GM12865 (cell line): ENCODE measurements at regions not wholly inside any gene's neighbourhood (a gene's known extent, or its start where the extent isn't known, plus 50 kb on each side); places are given as distances from the start of the nearest gene placed in this dataset.
A peak's percentile ranks its signal among the peaks of the same experiment; 100 is the strongest.

Experiments
- DNase-seq: peaks from one replicate; pipeline ENCODE4 v3.0.0; 2010; ENCODE audit warnings: low read depth
- H3K4me3 ChIP-seq: 2 replicates; pipeline ENCODE4 v1.5.1; 2011; ENCODE audit warnings: mild to moderate bottlenecking, low read depth, low read length, control low read depth
- CTCF ChIP-seq: IDR thresholded peaks from 2 replicates; pipeline ENCODE4 v1.5.1; 2011; ENCODE audit warnings: low read length, control low read depth, low read depth, inconsistent platforms; ENCODE audit not compliant: insufficient read depth; ENCODE audit errors: missing control alignments

GRCh38 chr9:29691145-29691544, 2117.9 kb upstream of the C9orf72 start:
- TF ChIP-seq CTCF, result no peak
- no peak for DNase-seq
- no peak overlapping the region for H3K4me3 ChIP-seq

- peak; percentile 21 for DNase-seq
- TF ChIP-seq CTCF, result peak; percentile 22
Observed at GRCh38 chr9:29691758-29692407, 2118.6 kb upstream of the C9orf72 start.

GRCh38 chr9:29697011-29697410, 2123.7 kb upstream of the C9orf72 start:
- H3K4me3 ChIP-seq, result no peak overlapping the region
- no peak for TF ChIP-seq CTCF
- DNase-seq, result no peak

More at GRCh38 chr9:29691758-29692407, 2118.6 kb upstream of the C9orf72 start:
- H3K4me3 ChIP-seq, result no peak overlapping the region

- no peak overlapping the region for H3K4me3 ChIP-seq
- no peak for DNase-seq
- TF ChIP-seq CTCF, result no peak
Observed at GRCh38 chr9:29701559-29701958, 2128.3 kb upstream of the C9orf72 start.

GRCh38 chr9:29701971-29702370, 2128.7 kb upstream of the C9orf72 start:
- DNase-seq, result no peak
- no peak overlapping the region for H3K4me3 ChIP-seq
- TF ChIP-seq CTCF, result no peak

- no peak for TF ChIP-seq CTCF
- H3K4me3 ChIP-seq, result no peak overlapping the region
- no peak for DNase-seq
Observed at GRCh38 chr9:29714860-29715259, 2141.6 kb upstream of the C9orf72 start.

DNA sequence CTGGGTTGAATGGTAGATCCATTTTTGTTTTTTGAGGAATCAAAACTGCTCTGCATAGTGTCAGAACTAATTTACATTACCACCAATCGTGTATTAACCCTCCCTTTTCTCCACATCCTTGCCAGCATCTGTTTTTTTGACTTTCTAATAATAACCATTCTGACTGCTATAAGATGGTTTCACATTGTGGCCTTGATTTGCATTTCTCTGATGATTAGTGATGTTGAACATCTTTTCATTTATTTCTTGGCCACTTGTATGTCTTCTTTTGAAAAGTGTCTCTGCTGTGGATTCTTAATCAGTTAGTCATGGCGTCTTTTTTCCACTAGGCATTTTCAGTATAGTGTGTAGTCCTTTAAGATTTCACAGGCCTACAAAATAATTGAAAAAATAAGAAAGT, 2144.3 kb upstream of the C9orf72 start:
- DNase-seq, result no peak
- no peak overlapping the region for H3K4me3 ChIP-seq
- TF ChIP-seq CTCF, result no peak
